GM23338 (cell line): ENCODE measurements at regions not wholly inside any gene's neighbourhood (a gene's known extent, or its start where the extent isn't known, plus 50 kb on each side); places are given as distances from the start of the nearest gene placed in this dataset. TPM values are rescaled to one million over a fixed set of nuclear protein-coding genes. Genes with fewer than 3 reads are reported as not detected.

Experiments used
- microRNA-seq: library from miRNA; unstranded; fragments of <30 nt; microRNA quantifications from one replicate; pipeline ENCODE4, GENCODE V29; 2017
- small RNA-seq: library from RNA; depleted of rRNA; stranded (forward); fragments of <200 nt; gene quantifications from one replicate; pipeline ENCODE3, GENCODE V24; 2014; ENCODE audit warnings: low replicate concordance

Small RNA genes in the stretch of these regions (microRNA-seq; reads per million reads assigned to microRNA genes)
- gene MIR5701-2, result not detected

Small RNA genes in the stretch of these regions (small RNA-seq; reads per million reads assigned to genes)
- gene AC135068.3, result not detected
- not detected for gene MIR5701-2
